Brain microvascular endothelial cell (primary cell): ENCODE measurements at regions not wholly inside any gene's neighbourhood (a gene's known extent, or its start where the extent isn't known, plus 50 kb on each side); places are given as distances from the start of the nearest gene placed in this dataset.

Source experiments
- DNase-seq: peaks from one replicate; pipeline ENCODE4 v3.0.0-alpha.2; 2020
- H3K27ac ChIP-seq: fragments of 250-450 bp; sonication (Bioruptor Pico); 2 replicates; pipeline ENCODE4 v1.5.1; 2020; ENCODE audit warnings: mild to moderate bottlenecking, moderate library complexity
- H3K27me3 ChIP-seq: fragments of 250-450 bp; sonication (Bioruptor Pico); replicated peaks from 2 replicates; pipeline ENCODE4 v1.5.1; 2020; ENCODE audit warnings: mild to moderate bottlenecking
- H3K36me3 ChIP-seq: fragments of 250-450 bp; sonication (Bioruptor Pico); replicated peaks from 2 replicates; pipeline ENCODE4 v1.5.1; 2020; ENCODE audit warnings: mild to moderate bottlenecking
- H3K4me3 ChIP-seq: 2 replicates; pipeline ENCODE4 v1.5.1; 2011; ENCODE audit warnings: low read depth, mild to moderate bottlenecking, control low read depth, low read length, moderate library complexity
- in situ Hi-C: cut with HindIII; loops from 2 replicates; pipeline ENCODE4 v1.10.0; 2017; ENCODE audit warnings: low sequenced_read_pairs, low pct_ligation_motif_present
- TF ChIP-seq, protein P1 (sequence below): IDR thresholded peaks from 2 replicates; pipeline ENCODE4 v1.5.1; 2011; ENCODE audit warnings: low read depth, mild to moderate bottlenecking, moderate library complexity, low read length, control low read depth, inconsistent platforms; ENCODE audit errors: missing control alignments

DNA sequence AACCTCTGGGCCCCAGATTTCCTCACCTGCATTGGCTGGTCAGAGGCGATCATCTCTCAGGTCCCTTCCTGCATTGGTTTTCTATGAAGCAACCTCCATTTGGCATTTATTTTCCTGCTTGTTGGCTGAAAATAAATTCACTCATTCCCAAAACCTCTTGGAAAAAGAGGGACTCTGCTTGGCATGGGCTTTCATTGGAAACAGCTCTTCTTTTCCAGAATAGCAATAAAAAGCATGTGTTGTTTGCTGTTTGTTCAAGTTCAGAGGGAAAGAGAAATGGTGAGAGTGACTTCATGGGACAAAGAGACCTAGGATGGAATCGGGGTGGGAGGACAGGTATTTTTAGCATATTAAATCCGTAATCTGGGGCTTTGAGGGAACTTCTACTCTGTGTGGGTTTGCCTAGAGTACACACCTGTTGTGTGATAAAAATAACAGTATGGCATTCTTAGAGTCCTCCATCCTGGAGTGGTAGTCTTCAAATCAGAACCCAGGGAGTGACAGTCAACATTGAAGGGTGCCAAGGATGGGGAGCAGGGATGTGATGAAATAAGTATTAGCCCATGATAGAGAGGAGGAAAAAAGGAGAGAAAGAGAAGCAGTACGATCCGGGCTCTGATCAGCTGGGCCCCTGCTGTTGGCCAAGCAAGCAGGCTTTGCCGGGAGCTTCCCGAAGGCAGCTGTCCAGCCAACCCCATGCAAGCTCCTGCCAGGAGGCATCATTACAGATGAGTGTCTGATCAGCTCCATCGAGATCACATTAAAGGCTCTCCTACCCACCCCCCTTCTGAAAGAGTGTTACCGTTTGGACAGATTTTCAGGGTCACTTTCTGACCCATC, 131.9 kb upstream of the NFIA start:
- Histone ChIP-seq H3K27me3 (no peaks in the 10 kb centered on the region), H3K36me3 (no peaks in the 10 kb centered on the region), H3K27ac (no peak overlapping the region), H3K4me3 (no peak overlapping the region)
- in situ Hi-C loops: no loop called here
- TF ChIP-seq, protein P1, sequence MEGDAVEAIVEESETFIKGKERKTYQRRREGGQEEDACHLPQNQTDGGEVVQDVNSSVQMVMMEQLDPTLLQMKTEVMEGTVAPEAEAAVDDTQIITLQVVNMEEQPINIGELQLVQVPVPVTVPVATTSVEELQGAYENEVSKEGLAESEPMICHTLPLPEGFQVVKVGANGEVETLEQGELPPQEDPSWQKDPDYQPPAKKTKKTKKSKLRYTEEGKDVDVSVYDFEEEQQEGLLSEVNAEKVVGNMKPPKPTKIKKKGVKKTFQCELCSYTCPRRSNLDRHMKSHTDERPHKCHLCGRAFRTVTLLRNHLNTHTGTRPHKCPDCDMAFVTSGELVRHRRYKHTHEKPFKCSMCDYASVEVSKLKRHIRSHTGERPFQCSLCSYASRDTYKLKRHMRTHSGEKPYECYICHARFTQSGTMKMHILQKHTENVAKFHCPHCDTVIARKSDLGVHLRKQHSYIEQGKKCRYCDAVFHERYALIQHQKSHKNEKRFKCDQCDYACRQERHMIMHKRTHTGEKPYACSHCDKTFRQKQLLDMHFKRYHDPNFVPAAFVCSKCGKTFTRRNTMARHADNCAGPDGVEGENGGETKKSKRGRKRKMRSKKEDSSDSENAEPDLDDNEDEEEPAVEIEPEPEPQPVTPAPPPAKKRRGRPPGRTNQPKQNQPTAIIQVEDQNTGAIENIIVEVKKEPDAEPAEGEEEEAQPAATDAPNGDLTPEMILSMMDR: no peak
- DNase-seq: no peak

- in situ Hi-C loops: no loop called here
- no peak overlapping the region for H3K27ac ChIP-seq
- H3K27me3 ChIP-seq: no peaks in the 10 kb centered on the region
- TF ChIP-seq, protein P1: no peak
- H3K36me3 ChIP-seq: no peaks in the 10 kb centered on the region
- no peak overlapping the region for H3K4me3 ChIP-seq
- no peak for DNase-seq
Observed at GRCh38 chr1:60949826-60950197, 132.5 kb upstream of the NFIA start.

DNA sequence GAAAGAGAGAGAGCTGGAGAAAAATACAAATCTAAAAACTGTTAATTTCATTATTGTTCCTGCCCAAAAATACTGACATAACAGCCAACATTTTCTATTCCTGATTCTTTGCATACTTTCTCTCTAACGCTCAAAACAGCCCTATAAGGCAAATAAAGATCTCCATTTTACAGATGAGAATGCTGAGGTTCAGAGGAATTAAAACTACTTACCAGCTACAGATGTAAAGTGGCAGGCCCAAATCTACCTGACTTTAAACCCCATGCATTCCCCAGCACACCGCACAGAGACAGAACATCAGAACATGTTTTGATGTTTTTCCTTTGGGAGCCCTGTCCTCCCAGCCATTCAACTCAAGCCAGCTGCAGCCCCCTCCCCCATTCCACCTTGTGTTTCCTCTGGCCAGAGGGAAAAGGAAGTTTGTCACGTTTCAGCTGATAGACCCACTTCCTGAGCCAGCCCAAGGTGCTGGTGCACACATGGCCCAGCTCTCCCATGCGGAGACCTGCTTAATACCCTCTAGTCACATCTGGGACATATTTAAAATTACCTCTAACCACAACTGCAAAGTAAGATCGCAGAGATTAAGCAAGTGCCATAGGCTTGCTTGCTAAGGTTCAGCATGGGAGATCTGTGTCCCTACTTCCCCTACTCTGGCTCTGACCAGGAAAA, 133.1 kb upstream of the NFIA start:
- Histone ChIP-seq H3K4me3 (no peak overlapping the region), H3K36me3 (no peaks in the 10 kb centered on the region), H3K27ac (no peak overlapping the region), H3K27me3 (no peaks in the 10 kb centered on the region)
- TF ChIP-seq, protein P1: no peak
- in situ Hi-C loops: no loop called here
- DNase-seq: no peak

DNA sequence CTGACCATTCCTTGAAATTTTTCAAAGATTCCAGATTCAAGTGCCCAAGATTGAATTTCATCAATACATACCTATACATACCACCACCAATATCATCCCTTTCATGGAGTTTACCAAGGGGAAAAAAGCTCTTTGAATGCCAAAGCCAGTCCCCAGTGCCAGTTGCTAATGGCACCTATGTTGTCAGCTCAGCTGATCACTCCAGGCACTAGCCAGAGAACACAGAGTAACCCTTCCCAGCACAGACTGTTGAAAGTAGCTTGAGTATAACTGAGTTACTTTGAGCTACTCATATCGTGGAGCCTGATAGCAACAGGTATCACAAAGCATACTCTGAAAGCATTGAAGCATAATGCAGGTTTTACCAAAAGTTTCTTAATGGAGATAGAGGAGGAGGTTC, 133.9 kb upstream of the NFIA start:
- Histone ChIP-seq H3K27ac (no peak overlapping the region), H3K27me3 (no peaks in the 10 kb centered on the region), H3K36me3 (no peaks in the 10 kb centered on the region), H3K4me3 (no peak overlapping the region)
- in situ Hi-C loops: no loop called here
- TF ChIP-seq, protein P1: no peak
- DNase-seq: no peak

DNA sequence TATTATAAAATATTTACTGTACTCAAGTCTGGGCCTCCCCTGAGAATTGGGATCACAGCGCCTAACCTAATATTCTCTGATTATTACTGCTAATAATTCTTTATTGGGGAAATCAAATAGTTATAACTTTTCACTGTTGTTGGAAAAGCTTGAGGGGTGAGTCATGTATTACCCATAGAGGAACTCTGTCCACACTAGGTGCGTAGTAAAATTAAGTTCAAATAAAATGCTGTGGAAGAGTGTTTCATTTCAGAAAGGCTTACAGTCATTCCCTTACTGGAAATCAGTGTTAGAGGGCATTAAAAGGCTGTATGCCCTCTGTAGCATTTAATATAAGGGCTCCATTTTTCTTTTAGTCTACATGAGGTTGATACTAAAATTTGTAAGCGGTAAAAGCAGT, 135.0 kb upstream of the NFIA start:
- in situ Hi-C loops: no loop called here
- TF ChIP-seq, protein P1: no peak

More for the DNA sequence above, 135.0 kb upstream of the NFIA start:
- H3K4me3 ChIP-seq: no peak overlapping the region
- H3K36me3 ChIP-seq: no peaks in the 10 kb centered on the region
- no peak overlapping the region for H3K27ac ChIP-seq
- no peak for DNase-seq
- no peaks in the 10 kb centered on the region for H3K27me3 ChIP-seq
